Hematopoietic multipotent progenitor cell treated with erythropoietin and hydrocortisone succinate and interleukin-3 and kit ligand, for 17 days (in vitro differentiated cells): ENCODE measurements at regions not wholly inside any gene's neighbourhood (a gene's known extent, or its start where the extent isn't known, plus 50 kb on each side); places are given as distances from the start of the nearest gene placed in this dataset.
"Not testable (repeated sequence)": the region's sequence is repeated elsewhere in the genome, so short reads cannot be mapped to it uniquely, and the experiment has no call there.

Experiments
- DNase-seq: peaks from one replicate; pipeline ENCODE4 v3.0.0-alpha.2; 2015; ENCODE audit warnings: low spot score

- DNase-seq = no peak
Measured at GRCh38 chr3:178205740-178206139, 330.5 kb upstream of the KCNMB2 start.

- DNase-seq = no peak
Measured at GRCh38 chr3:178206521-178206920, 329.7 kb upstream of the KCNMB2 start.

- DNase-seq = not testable (repeated sequence)
Measured at GRCh38 chr3:178207161-178207560, 329.1 kb upstream of the KCNMB2 start.

- not testable (repeated sequence) for DNase-seq
Measured at GRCh38 chr3:178207627-178208026, 328.6 kb upstream of the KCNMB2 start.

GRCh38 chr3:178209116-178209515 lies 327.1 kb upstream of the KCNMB2 start:
- DNase-seq = not testable (repeated sequence)

GRCh38 chr3:178209618-178210017 lies 326.6 kb upstream of the KCNMB2 start:
- DNase-seq = not testable (repeated sequence)

GRCh38 chr3:178211086-178211485 lies 325.1 kb upstream of the KCNMB2 start:
- DNase-seq = not testable (repeated sequence)

GRCh38 chr3:178217479-178217878 lies 318.8 kb upstream of the KCNMB2 start:
- DNase-seq = no peak

GRCh38 chr3:178218231-178218630 lies 318.0 kb upstream of the KCNMB2 start:
- no peak for DNase-seq

- not testable (repeated sequence) for DNase-seq
Measured at GRCh38 chr3:178219661-178220060, 316.6 kb upstream of the KCNMB2 start.

GRCh38 chr3:178223876-178224275 lies 312.4 kb upstream of the KCNMB2 start:
- no peak for DNase-seq

- DNase-seq = no peak
Measured at GRCh38 chr3:178226094-178226493, 310.1 kb upstream of the KCNMB2 start.

- DNase-seq = no peak
Measured at GRCh38 chr3:178231645-178232044, 304.6 kb upstream of the KCNMB2 start.

GRCh38 chr3:178233371-178234071 lies 302.7 kb upstream of the KCNMB2 start:
- DNase-seq = no peak

GRCh38 chr3:178236555-178237277 lies 299.5 kb upstream of the KCNMB2 start:
- no peak for DNase-seq

- DNase-seq = no peak
Measured at GRCh38 chr3:178238179-178238578, 298.1 kb upstream of the KCNMB2 start.

GRCh38 chr3:178244733-178245709 lies 291.2 kb upstream of the KCNMB2 start:
- DNase-seq = no peak

GRCh38 chr3:178246004-178246403 lies 290.2 kb upstream of the KCNMB2 start:
- no peak for DNase-seq

- DNase-seq = no peak
Measured at GRCh38 chr3:178255315-178255714, 280.9 kb upstream of the KCNMB2 start.

- no peak for DNase-seq
Measured at GRCh38 chr3:178257491-178257890, 278.7 kb upstream of the KCNMB2 start.

- no peak for DNase-seq
Measured at GRCh38 chr3:178258121-178258520, 278.1 kb upstream of the KCNMB2 start.

- DNase-seq = no peak
Measured at GRCh38 chr3:178259703-178260102, 276.5 kb upstream of the KCNMB2 start.
